ENCODE measurements at regions not wholly inside any gene's neighbourhood (a gene's known extent, or its start where the extent isn't known, plus 50 kb on each side); places are given as distances from the start of the nearest gene placed in this dataset.

DNA sequence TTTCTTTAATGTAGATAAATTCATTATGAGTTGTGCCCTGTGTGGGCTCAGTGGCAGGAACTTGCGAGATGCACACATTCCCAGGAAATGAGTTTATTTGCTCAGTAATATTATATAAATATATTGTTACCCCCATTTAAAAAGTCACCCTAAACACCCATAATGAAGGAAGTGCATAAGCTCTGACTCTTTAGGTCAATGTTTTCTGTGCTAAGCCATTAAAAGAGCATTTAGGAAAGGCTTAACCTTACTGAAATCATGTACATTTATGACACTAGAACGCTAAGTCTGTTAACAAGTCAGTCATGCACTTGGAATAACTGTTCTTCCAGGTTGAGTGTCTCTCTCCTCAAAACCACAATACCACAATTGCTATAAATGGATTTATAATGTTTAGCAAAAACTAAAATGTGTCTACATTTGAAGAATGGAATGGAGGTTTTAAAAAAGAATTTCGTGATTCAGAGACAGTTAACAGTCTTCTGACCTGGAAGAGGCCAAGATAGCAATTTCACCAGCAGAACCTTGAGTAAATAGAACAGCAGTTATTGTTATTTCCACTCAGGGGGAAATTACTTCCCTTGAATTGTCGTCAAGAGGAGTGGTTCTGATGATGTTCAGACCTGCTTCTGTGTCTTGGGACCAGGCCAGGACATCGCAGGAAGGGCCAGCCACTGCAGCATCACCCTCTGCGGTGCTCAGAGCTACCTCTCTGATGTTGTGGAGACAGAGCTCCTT is 91.1 kb upstream of the VEGFC start:
- Histone ChIP-seq H3K4me3 (ENCODE audit: low read length, poor library complexity, severe bottlenecking) (no peak overlapping the region), H3K9me3 (ENCODE audit: insufficient read depth, low read depth, low read length) (no peaks in the 10 kb centered on the region), H3F3A (ENCODE audit: low read depth) (no peaks in the 10 kb centered on the region), H2AFZ (ENCODE audit: low read length) (no peak overlapping the region), H3K9ac (ENCODE audit: low read depth, low read length, poor library complexity, severe bottlenecking) (no peak overlapping the region), H4K20me1 (ENCODE audit: insufficient read depth, low read length, poor library complexity, severe bottlenecking) (no peaks in the 10 kb centered on the region), H3K36me3 (ENCODE audit: insufficient read depth, low read length) (no peaks in the 10 kb centered on the region), H3K27me3 (ENCODE audit: insufficient read depth, low read length, poor library complexity, severe bottlenecking) (no peaks in the 10 kb centered on the region), H3K79me2 (ENCODE audit: insufficient read depth, low read length) (no peaks in the 10 kb centered on the region), H3K9me2 (replicated peaks; ENCODE audit: low read depth, low read length) (no peaks in the 10 kb centered on the region), H3K4me1 (ENCODE audit: insufficient read depth, low read length, poor library complexity, severe bottlenecking) (no peaks in the 10 kb centered on the region), H3K4me2 (ENCODE audit: low read depth, low read length, poor library complexity, severe bottlenecking) (no peak overlapping the region)
- TF ChIP-seq EZH2phosphoT487 (IDR thresholded peaks at IDR 0.05; ENCODE audit: borderline replicate concordance), result no peak
- TF ChIP-seq, protein P1, sequence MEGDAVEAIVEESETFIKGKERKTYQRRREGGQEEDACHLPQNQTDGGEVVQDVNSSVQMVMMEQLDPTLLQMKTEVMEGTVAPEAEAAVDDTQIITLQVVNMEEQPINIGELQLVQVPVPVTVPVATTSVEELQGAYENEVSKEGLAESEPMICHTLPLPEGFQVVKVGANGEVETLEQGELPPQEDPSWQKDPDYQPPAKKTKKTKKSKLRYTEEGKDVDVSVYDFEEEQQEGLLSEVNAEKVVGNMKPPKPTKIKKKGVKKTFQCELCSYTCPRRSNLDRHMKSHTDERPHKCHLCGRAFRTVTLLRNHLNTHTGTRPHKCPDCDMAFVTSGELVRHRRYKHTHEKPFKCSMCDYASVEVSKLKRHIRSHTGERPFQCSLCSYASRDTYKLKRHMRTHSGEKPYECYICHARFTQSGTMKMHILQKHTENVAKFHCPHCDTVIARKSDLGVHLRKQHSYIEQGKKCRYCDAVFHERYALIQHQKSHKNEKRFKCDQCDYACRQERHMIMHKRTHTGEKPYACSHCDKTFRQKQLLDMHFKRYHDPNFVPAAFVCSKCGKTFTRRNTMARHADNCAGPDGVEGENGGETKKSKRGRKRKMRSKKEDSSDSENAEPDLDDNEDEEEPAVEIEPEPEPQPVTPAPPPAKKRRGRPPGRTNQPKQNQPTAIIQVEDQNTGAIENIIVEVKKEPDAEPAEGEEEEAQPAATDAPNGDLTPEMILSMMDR (conservative IDR thresholded peaks at IDR 0.05; ENCODE audit: low read length), result no peak

DNA sequence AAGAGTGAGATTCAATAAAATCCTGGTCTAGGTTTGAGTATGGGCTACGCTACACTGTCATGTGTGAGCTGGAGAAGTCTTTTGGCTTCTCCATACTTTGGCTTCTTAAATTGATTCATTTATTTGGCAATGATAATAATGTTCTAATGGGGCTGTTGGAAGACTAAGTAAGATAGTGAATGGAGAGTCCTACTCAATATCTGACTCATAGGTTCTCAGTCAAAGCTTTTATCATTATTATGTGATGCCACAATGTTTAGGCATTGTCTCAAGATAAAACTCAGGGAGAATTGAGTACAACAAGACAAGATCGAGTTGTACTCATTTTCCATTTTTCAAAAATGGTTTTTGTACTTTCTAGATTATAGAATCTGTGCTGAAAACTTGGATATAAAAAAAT is 92.5 kb upstream of the VEGFC start:
- no peaks in the 10 kb centered on the region for H3K27me3 ChIP-seq (ENCODE audit: insufficient read depth, low read length, poor library complexity, severe bottlenecking)
- H3K9me3 ChIP-seq (ENCODE audit: insufficient read depth, low read depth, low read length), result no peaks in the 10 kb centered on the region
- H3K4me2 ChIP-seq (ENCODE audit: low read depth, low read length, poor library complexity, severe bottlenecking), result no peak overlapping the region
- H3K79me2 ChIP-seq (ENCODE audit: insufficient read depth, low read length), result no peaks in the 10 kb centered on the region
- TF ChIP-seq EZH2phosphoT487 (IDR thresholded peaks at IDR 0.05; ENCODE audit: borderline replicate concordance), result no peak
- TF ChIP-seq, protein P1 (conservative IDR thresholded peaks at IDR 0.05; ENCODE audit: low read length), result no peak
- H3K4me1 ChIP-seq (ENCODE audit: insufficient read depth, low read length, poor library complexity, severe bottlenecking), result no peaks in the 10 kb centered on the region
- no peaks in the 10 kb centered on the region for H4K20me1 ChIP-seq (ENCODE audit: insufficient read depth, low read length, poor library complexity, severe bottlenecking)
- no peak overlapping the region for H3K4me3 ChIP-seq (ENCODE audit: low read length, poor library complexity, severe bottlenecking)
- no peaks in the 10 kb centered on the region for H3K36me3 ChIP-seq (ENCODE audit: insufficient read depth, low read length)
- H3K9ac ChIP-seq (ENCODE audit: low read depth, low read length, poor library complexity, severe bottlenecking), result no peak overlapping the region
- H2AFZ ChIP-seq (ENCODE audit: low read length), result no peak overlapping the region
- H3F3A ChIP-seq (ENCODE audit: low read depth), result no peaks in the 10 kb centered on the region
- H3K9me2 ChIP-seq (replicated peaks; ENCODE audit: low read depth, low read length), result no peaks in the 10 kb centered on the region

DNA sequence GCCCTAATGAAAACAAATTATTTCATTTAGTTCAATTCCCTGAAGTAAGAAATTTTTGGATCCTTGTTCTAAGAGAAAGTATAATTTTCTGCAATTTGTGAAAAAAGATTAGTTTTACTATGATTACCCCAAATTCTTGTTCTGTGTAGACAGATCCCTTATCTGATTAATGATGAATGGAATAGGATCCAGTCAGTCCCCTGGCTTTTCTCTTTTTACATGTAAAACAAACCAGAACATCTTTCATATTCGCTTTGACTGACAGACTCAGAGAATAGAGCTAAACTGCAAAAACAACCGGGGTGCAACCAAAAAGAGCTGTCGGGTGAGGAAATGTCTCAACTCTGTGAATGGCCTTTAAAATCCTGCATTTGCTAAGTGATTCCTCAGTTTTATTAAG is 93.4 kb upstream of the VEGFC start:
- Histone ChIP-seq H3K27me3 (ENCODE audit: insufficient read depth, low read length, poor library complexity, severe bottlenecking) (no peaks in the 10 kb centered on the region), H3K4me1 (ENCODE audit: insufficient read depth, low read length, poor library complexity, severe bottlenecking) (no peaks in the 10 kb centered on the region), H3K9ac (ENCODE audit: low read depth, low read length, poor library complexity, severe bottlenecking) (no peak overlapping the region), H3K9me2 (replicated peaks; ENCODE audit: low read depth, low read length) (no peaks in the 10 kb centered on the region), H3K36me3 (ENCODE audit: insufficient read depth, low read length) (no peaks in the 10 kb centered on the region), H3K4me2 (ENCODE audit: low read depth, low read length, poor library complexity, severe bottlenecking) (no peak overlapping the region), H3K9me3 (ENCODE audit: insufficient read depth, low read depth, low read length) (no peaks in the 10 kb centered on the region), H3F3A (ENCODE audit: low read depth) (no peaks in the 10 kb centered on the region), H3K4me3 (ENCODE audit: low read length, poor library complexity, severe bottlenecking) (no peak overlapping the region), H4K20me1 (ENCODE audit: insufficient read depth, low read length, poor library complexity, severe bottlenecking) (no peaks in the 10 kb centered on the region), H2AFZ (ENCODE audit: low read length) (no peak overlapping the region), H3K79me2 (ENCODE audit: insufficient read depth, low read length) (no peaks in the 10 kb centered on the region)
- TF ChIP-seq, protein P1 (conservative IDR thresholded peaks at IDR 0.05; ENCODE audit: low read length), result no peak
- no peak for TF ChIP-seq EZH2phosphoT487 (IDR thresholded peaks at IDR 0.05; ENCODE audit: borderline replicate concordance)

Data from Loucy (cell line).